GM13977 (cell line): ENCODE measurements at regions not wholly inside any gene's neighbourhood (a gene's known extent, or its start where the extent isn't known, plus 50 kb on each side); places are given as distances from the start of the nearest gene placed in this dataset.

Experiments used
- DNase-seq: peaks from one replicate; pipeline ENCODE4 v3.0.0; 2012; ENCODE audit warnings: low spot score
- in situ Hi-C: fragments of 300-500 bp; cut with MboI; formaldehyde crosslinking; loops from one replicate; pipeline ENCODE4 v1.12.0; 2022; ENCODE audit warnings: low sequenced_read_pairs, low pct_unique_long_range_greater_than_20kb, mixed read lengths, inconsistent platforms; ENCODE audit not compliant: unreplicated experiment
- TF ChIP-seq, protein P1 (sequence below): IDR thresholded peaks from 2 replicates; pipeline ENCODE4 v1.5.1; 2012; ENCODE audit warnings: mild to moderate bottlenecking, control low read depth; ENCODE audit not compliant: insufficient read depth; ENCODE audit errors: extremely low read depth, missing control alignments

DNA sequence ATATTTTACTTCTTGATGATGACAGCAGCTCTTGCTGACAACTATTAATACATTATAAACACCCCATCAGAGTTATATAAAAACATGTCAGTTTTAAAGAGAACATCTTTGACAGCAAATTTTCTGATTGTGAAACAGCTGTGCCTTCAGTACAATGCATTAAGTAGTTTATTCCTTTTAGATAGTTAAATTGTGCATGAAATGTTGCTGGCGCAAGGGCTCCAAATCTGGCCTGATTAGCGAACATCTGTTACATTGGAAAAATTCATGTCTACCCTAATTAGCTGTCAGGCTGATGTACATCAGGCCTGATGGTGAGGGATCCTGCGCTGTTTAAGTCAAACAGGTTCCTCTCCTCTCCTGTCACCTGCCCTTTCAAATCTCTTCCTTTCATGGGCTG is 171.9 kb upstream of the SP8 start:
- in situ Hi-C loops: no loop called here
- no peak for DNase-seq
- TF ChIP-seq, protein P1, sequence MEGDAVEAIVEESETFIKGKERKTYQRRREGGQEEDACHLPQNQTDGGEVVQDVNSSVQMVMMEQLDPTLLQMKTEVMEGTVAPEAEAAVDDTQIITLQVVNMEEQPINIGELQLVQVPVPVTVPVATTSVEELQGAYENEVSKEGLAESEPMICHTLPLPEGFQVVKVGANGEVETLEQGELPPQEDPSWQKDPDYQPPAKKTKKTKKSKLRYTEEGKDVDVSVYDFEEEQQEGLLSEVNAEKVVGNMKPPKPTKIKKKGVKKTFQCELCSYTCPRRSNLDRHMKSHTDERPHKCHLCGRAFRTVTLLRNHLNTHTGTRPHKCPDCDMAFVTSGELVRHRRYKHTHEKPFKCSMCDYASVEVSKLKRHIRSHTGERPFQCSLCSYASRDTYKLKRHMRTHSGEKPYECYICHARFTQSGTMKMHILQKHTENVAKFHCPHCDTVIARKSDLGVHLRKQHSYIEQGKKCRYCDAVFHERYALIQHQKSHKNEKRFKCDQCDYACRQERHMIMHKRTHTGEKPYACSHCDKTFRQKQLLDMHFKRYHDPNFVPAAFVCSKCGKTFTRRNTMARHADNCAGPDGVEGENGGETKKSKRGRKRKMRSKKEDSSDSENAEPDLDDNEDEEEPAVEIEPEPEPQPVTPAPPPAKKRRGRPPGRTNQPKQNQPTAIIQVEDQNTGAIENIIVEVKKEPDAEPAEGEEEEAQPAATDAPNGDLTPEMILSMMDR: no peak

DNA sequence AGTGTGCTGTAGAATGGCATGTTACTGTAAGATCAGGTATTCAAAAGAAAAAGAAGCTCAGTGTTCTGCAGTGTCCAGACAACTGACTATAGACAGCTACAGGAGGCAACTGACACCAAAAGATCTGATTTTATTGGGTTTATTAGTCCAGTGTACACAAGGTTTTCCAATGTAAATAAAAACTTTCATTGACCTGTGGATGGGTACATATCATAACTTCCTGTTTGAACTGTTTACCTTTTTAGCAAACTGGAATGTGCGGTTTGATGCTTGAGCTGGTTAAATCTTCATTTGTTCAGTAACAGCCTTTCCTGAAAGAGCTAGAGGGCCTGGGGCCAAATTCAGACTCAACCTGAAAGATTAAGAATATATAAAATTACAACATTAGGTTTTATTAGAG is 172.6 kb upstream of the SP8 start:
- DNase-seq: no peak
- in situ Hi-C loops: no loop called here
- TF ChIP-seq, protein P1: no peak

DNA sequence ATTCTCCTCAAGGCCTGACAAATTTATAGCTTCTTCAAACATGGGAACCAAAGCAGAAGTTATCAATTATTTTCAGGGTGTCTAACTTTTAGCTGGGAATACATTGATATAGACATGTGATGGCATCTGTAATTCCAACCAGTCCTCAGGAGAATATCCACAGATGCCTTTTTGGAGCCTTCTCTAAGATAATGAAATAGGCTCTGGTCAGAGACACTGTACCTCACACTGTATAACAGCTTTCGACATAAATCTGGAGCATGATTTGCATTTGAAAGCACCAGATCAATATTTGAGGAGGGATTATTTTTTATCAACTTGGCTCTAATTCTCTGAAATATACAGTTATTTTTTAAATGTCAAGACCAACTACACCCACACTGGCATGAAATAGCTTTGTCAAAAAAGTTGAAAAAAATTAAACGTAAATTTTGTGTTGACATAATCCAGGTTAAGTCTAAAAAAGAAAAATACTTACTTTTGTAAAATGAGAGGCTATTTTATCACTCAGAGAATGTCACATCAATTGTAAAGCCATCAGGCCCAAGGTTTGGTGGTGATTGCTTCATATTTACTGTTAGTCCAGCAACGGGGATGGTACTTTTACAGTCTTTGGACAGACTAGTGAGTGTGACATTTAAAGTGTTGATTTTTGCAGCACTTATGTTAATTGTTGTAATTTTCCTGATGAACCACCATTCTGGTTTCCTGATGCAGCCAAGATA is 177.0 kb upstream of the SP8 start:
- DNase-seq: no peak
- in situ Hi-C loops: no loop called here
- TF ChIP-seq, protein P1: no peak

DNA sequence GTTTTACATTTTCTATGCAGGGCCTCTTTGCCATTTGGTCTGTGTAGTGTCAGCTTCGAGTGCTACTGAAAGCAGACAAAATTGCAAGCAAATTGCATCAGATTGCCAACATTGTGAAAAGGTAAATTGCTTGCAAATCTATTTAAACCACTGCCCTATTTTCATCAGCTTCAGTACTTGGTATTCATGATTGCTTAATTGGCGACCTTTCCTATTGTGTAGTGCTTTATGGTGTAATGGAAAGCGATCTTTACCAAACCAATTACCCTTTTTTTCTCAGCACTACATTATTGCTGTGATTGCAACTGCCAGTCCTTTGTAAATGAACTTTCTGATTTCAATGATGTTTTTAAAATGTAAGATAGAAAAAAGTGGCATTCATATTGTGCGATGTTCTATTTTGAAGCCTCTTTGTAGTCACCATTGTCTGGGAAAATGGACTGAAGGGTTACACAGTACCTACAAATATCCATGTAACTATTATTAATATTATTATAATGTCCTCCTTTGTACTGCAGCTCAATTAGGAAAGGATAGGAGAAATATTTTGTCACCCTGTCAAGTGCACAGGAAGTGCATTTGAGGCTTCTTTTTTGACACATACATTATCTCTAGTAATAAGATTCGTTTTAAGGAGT is 177.7 kb upstream of the SP8 start:
- in situ Hi-C loops: no loop called here
- DNase-seq: no peak
- TF ChIP-seq, protein P1: no peak

DNA sequence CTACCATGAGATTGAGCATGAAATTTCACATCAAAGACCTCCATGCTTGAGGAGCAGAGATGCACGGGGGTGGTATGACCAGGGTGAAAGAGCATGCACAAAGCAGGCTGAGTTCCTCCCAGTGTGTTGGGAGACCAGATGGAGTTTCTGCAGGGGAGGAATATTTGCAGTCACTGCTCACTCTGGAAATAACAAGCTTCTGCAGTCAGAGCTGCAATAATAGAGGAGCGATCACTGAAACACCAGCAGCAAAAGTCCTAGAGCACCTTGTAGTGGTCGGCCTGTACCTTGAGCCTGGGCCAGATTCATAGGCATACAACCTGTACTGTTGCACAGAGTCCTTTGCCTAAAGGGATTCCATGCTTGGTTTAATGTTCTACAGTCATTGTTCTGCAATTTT is 184.5 kb upstream of the SP8 start:
- TF ChIP-seq, protein P1: no peak
- DNase-seq: no peak
- in situ Hi-C loops: no loop called here

DNA sequence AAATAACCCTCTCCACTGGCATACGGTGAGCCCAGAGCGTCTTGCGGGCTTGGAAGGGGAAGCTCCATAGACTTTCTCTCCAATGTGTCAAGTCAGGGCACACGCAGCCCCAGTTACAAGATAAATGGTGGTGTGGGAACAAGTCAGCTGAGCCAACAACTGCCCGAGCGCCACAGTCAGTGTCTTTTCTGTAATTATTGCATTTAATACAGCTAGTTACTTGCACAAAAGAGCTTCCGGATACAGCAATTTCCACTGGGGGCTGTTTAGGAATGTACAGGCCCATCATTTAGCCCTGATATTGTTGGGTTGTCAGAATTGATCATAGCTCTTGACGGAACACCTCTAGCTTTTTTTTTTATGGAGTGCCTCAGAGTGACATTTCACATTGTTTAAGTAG is 193.5 kb upstream of the SP8 start:
- in situ Hi-C loops: no loop called here
- TF ChIP-seq, protein P1: no peak
- DNase-seq: no peak
